ENCODE measurements at regions not wholly inside any gene's neighbourhood (a gene's known extent, or its start where the extent isn't known, plus 50 kb on each side); places are given as distances from the start of the nearest gene placed in this dataset.

DNA sequence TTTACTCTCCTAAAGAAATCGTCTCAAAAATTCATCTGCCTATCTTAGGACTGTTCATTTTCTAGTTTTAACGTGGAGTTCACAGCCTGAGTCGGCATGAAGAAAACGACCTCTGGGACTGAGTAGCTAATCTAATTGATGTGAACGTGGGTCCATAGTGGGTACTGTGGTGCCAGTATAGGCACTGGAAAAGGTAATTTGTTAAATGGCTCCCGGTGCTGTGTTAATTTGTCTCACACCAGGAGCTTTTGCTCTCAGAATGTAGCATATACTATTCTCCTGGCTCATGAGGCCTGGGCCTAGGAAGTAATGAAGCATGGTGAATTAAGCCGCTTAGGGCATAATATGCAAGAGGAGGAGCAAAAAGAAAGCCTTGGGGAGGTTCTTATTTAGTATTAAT lies 414.4 kb upstream of the NXPH2 start:
- H3K36me3 Mint-ChIP-seq (ENCODE audit: insufficient read depth, unreplicated experiment): no peaks in the 10 kb centered on the region
- Histone ChIP-seq H3K9me3 (no peaks in the 10 kb centered on the region), H3K36me3 (ENCODE audit: control insufficient read depth, insufficient read depth, low read length) (no peaks in the 10 kb centered on the region), H3K4me3 (ENCODE audit: low read depth, low read length) (no peak overlapping the region), H3K27me3 (replicated peaks; ENCODE audit: control insufficient read depth, insufficient read depth, low read length) (no peaks in the 10 kb centered on the region), H3K4me1 (no peaks in the 10 kb centered on the region)
- intact Hi-C loops (cut with micrococcal nuclease; ENCODE audit: unreplicated experiment): no loop called here
- H3K9me3 Mint-ChIP-seq (ENCODE audit: unreplicated experiment): no peaks in the 10 kb centered on the region
- no peak overlapping the region for H3K27ac Mint-ChIP-seq (ENCODE audit: unreplicated experiment)
- H3K4me1 Mint-ChIP-seq (ENCODE audit: low read depth, unreplicated experiment): no peaks in the 10 kb centered on the region
- DNase-seq: no peak
- CTCF ChIA-PET: no interaction called here
- no peak overlapping the region for H3K4me3 Mint-ChIP-seq (ENCODE audit: unreplicated experiment)
- no TSS peak for BruUV-seq (replicated peaks)
- POLR2A ChIA-PET: no interaction called here
- H3K27me3 Mint-ChIP-seq (ENCODE audit: insufficient read depth, unreplicated experiment): no peaks in the 10 kb centered on the region
- TF ChIP-seq, protein P1, sequence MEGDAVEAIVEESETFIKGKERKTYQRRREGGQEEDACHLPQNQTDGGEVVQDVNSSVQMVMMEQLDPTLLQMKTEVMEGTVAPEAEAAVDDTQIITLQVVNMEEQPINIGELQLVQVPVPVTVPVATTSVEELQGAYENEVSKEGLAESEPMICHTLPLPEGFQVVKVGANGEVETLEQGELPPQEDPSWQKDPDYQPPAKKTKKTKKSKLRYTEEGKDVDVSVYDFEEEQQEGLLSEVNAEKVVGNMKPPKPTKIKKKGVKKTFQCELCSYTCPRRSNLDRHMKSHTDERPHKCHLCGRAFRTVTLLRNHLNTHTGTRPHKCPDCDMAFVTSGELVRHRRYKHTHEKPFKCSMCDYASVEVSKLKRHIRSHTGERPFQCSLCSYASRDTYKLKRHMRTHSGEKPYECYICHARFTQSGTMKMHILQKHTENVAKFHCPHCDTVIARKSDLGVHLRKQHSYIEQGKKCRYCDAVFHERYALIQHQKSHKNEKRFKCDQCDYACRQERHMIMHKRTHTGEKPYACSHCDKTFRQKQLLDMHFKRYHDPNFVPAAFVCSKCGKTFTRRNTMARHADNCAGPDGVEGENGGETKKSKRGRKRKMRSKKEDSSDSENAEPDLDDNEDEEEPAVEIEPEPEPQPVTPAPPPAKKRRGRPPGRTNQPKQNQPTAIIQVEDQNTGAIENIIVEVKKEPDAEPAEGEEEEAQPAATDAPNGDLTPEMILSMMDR (IDR thresholded peaks at IDR 0.05; ENCODE audit: insufficient read depth in 1 of 2, low read depth in 1 of 2, low read length in 1 of 2, severe bottlenecking in 1 of 2, unreplicated experiment in 1 of 2): no peak

DNA sequence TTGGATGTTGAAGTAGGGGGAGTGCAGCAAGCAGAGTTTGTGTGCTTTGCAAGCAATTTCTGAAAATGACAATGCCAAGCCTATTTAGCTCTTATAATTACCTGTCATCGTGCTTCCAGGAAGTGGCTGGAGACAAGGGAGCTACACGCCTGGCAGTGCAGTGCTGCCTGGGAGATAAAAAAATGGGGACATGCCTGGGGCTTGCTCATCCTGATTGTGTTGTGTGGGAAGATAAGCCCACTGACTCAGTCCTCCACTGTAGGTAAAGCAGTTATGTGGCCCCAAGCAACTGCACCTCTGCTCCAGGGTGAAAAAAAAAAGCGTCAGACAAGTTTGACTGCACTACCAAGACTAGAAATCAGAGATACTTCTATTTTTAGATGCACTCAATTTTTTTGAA lies 396.9 kb upstream of the NXPH2 start:
- Mint-ChIP-seq H3K4me1 (ENCODE audit: low read depth, unreplicated experiment) (no peaks in the 10 kb centered on the region), H3K27me3 (ENCODE audit: insufficient read depth, unreplicated experiment) (peaks cover 4% of the 10 kb centered on the region), H3K27ac (ENCODE audit: unreplicated experiment) (no peak overlapping the region), H3K36me3 (ENCODE audit: insufficient read depth, unreplicated experiment) (no peaks in the 10 kb centered on the region), H3K4me3 (ENCODE audit: unreplicated experiment) (no peak overlapping the region), H3K9me3 (ENCODE audit: unreplicated experiment) (no peaks in the 10 kb centered on the region)
- BruUV-seq (replicated peaks): no TSS peak
- intact Hi-C loops (cut with micrococcal nuclease; ENCODE audit: unreplicated experiment): no loop called here
- no peaks in the 10 kb centered on the region for H3K36me3 ChIP-seq (ENCODE audit: control insufficient read depth, insufficient read depth, low read length)
- no peak overlapping the region for H3K4me3 ChIP-seq (ENCODE audit: low read depth, low read length)
- ChIA-PET POLR2A (no interaction called here), CTCF (interaction anchor here (0.6 kb wide), 1 partner anchor 43 kb away, joined by 3 read pairs; no protein-coding TSS in a partner anchor)
- TF ChIP-seq, protein P1 (IDR thresholded peaks at IDR 0.05; ENCODE audit: insufficient read depth in 1 of 2, low read depth in 1 of 2, low read length in 1 of 2, severe bottlenecking in 1 of 2, unreplicated experiment in 1 of 2): no peak
- DNase-seq: no peak
- H3K4me1 ChIP-seq: no peaks in the 10 kb centered on the region
- no peaks in the 10 kb centered on the region; the same call in 1 of the 2 replicates for H3K27me3 ChIP-seq (replicated peaks; ENCODE audit: control insufficient read depth, insufficient read depth, low read length)
- no peaks in the 10 kb centered on the region for H3K9me3 ChIP-seq

DNA sequence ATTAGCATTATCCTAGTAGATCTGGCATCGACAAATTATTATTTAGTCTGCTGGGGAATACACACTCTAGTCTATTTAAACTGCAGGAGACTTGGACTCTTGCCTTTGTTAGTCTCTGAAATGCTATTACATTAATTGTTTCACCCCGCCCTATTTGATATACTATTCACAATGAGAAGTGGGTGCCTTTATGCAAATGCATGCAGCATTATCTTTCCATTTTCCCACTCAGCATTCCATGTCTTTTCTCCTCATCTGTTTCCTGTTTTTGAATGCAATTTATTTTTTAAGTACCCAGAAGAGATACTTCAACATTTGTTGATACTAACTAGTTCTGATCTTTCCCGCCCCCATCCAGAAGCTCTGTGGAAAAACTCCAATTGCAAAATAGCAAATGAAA lies 395.3 kb upstream of the NXPH2 start:
- intact Hi-C loops (cut with micrococcal nuclease; ENCODE audit: unreplicated experiment): no loop called here
- H3K27me3 ChIP-seq (replicated peaks; ENCODE audit: control insufficient read depth, insufficient read depth, low read length): no peaks in the 10 kb centered on the region; the same call in 1 of the 2 replicates
- H3K27me3 Mint-ChIP-seq (ENCODE audit: insufficient read depth, unreplicated experiment): peaks cover 4% of the 10 kb centered on the region
- H3K4me3 Mint-ChIP-seq (ENCODE audit: unreplicated experiment): no peak overlapping the region
- DNase-seq: no peak
- POLR2A ChIA-PET: no interaction called here
- H3K9me3 Mint-ChIP-seq (ENCODE audit: unreplicated experiment): no peaks in the 10 kb centered on the region
- no peaks in the 10 kb centered on the region for H3K36me3 ChIP-seq (ENCODE audit: control insufficient read depth, insufficient read depth, low read length)
- no peaks in the 10 kb centered on the region for H3K36me3 Mint-ChIP-seq (ENCODE audit: insufficient read depth, unreplicated experiment)
- H3K4me3 ChIP-seq (ENCODE audit: low read depth, low read length): no peak overlapping the region
- TF ChIP-seq, protein P1 (IDR thresholded peaks at IDR 0.05; ENCODE audit: insufficient read depth in 1 of 2, low read depth in 1 of 2, low read length in 1 of 2, severe bottlenecking in 1 of 2, unreplicated experiment in 1 of 2): no peak
- CTCF ChIA-PET: no interaction called here
- H3K9me3 ChIP-seq: no peaks in the 10 kb centered on the region
- H3K4me1 ChIP-seq: no peaks in the 10 kb centered on the region
- BruUV-seq (replicated peaks): no TSS peak
- no peak overlapping the region for H3K27ac Mint-ChIP-seq (ENCODE audit: unreplicated experiment)
- H3K4me1 Mint-ChIP-seq (ENCODE audit: low read depth, unreplicated experiment): no peaks in the 10 kb centered on the region

All from Caco-2 (cell line).